ENCODE measurements at regions not wholly inside any gene's neighbourhood (a gene's known extent, or its start where the extent isn't known, plus 50 kb on each side); places are given as distances from the start of the nearest gene placed in this dataset.

- no peaks in the 10 kb centered on the region for H3K27me3 ChIP-seq (replicated peaks in 1 of 4; ENCODE audit: control insufficient read depth in 3 of 4, extremely low read depth in 1 of 4, insufficient read depth in 3 of 4, low read length in 3 of 4)
- no peak overlapping the region for H2AK5ac ChIP-seq (ENCODE audit: low read depth, low read length)
- H4K20me1 ChIP-seq (replicated peaks in 1 of 2; ENCODE audit: control insufficient read depth in 1 of 2, insufficient read depth in 2 of 2, low read length in 2 of 2) = no peaks in the 10 kb centered on the region
- H3K18ac ChIP-seq (ENCODE audit: extremely low read depth, low read length) = no peak overlapping the region
- H3K79me1 ChIP-seq (ENCODE audit: low read depth, low read length) = no peaks in the 10 kb centered on the region
- H4K8ac ChIP-seq (ENCODE audit: extremely low read depth, insufficient read depth, low read length) = no peak overlapping the region
- ChIA-PET POLR2A (ENCODE audit: partially characterized antibody) (no interaction called here), CTCF (ENCODE audit: partially characterized antibody) (interaction anchor here (1.3 to 2.3 kb wide), 2 partner anchors 10 to 114 kb away, joined by 3 to 5 read pairs; no protein-coding TSS in a partner anchor)
- H2BK12ac ChIP-seq (ENCODE audit: low read depth, low read length) = no peak overlapping the region
- H3K23me2 ChIP-seq (ENCODE audit: low read depth, low read length) = no peaks in the 10 kb centered on the region
- H3K9me3 ChIP-seq (ENCODE audit: insufficient read depth in 2 of 2, low read depth in 1 of 2, low read length in 1 of 2) = no peaks in the 10 kb centered on the region
- H3K4me2 ChIP-seq (ENCODE audit: insufficient read depth in 1 of 2, low read depth in 2 of 2, low read length in 2 of 2) = no peak overlapping the region
- no peak overlapping the region for H2AFZ ChIP-seq (ENCODE audit: low read length)
- H3K4ac ChIP-seq (replicated peaks; ENCODE audit: insufficient read length, low read depth, low read length) = no peak overlapping the region
- H3K79me2 ChIP-seq (ENCODE audit: control insufficient read depth in 1 of 2, insufficient read depth in 2 of 2, low read length in 2 of 2) = no peaks in the 10 kb centered on the region
- H2BK120ac ChIP-seq (replicated peaks; ENCODE audit: low read depth, low read length) = no peak overlapping the region
- no peak for DNase-seq (ENCODE audit: low read depth in 1 of 2, low spot score in 2 of 2)
- 87% methylated on average over 2 of the region's 2 CpGs; no CpG with 5 or more reads in 1 of the 2 experiments for WGBS, 2 experiments (ENCODE audit: extremely low coverage in 1 of 2, insufficient coverage in 1 of 2, insufficient read length in 1 of 2, insufficient replicate concordance in 2 of 2, low coverage in 1 of 2, low lambda C conversion rate in 2 of 2, missing lambda C conversion rate in 1 of 2)
- H3K4me3 ChIP-seq (ENCODE audit: extremely low read depth in 1 of 4, insufficient read depth in 2 of 4, low read depth in 3 of 4, low read length in 4 of 4) = no peak overlapping the region
- H2BK5ac ChIP-seq (ENCODE audit: low read depth, low read length) = no peak overlapping the region
- TF ChIP-seq RNF2 (IDR thresholded peaks at IDR 0.05; ENCODE audit: borderline replicate concordance, low read depth, low read length, missing control alignments, poor library complexity, severe bottlenecking) = no peak
- TF ChIP-seq SRF (IDR thresholded peaks at IDR 0.05; ENCODE audit: low read depth, low read length) = no peak
- TF ChIP-seq SP4 (IDR thresholded peaks at IDR 0.05; ENCODE audit: low read length) = no peak
- TF ChIP-seq SAP30 (IDR thresholded peaks at IDR 0.05; ENCODE audit: insufficient read depth, insufficient replicate concordance, low read length) = no peak
- no peak for TF ChIP-seq RFX5 (IDR thresholded peaks at IDR 0.05; ENCODE audit: borderline replicate concordance, low read depth, low read length)
- TF ChIP-seq SIN3A (conservative IDR thresholded peaks at IDR 0.05 in 1 of 2, IDR thresholded peaks at IDR 0.05 in 1 of 2; ENCODE audit: low read depth in 1 of 2, low read length in 2 of 2) = no peak
- TF ChIP-seq BRCA1 (IDR thresholded peaks at IDR 0.05; ENCODE audit: low read depth, low read length) = no peak
- TF ChIP-seq NRF1 (IDR thresholded peaks at IDR 0.05; ENCODE audit: low read depth, low read length) = no peak
- no peak for TF ChIP-seq TAF1 (IDR thresholded peaks at IDR 0.05; ENCODE audit: low read depth, low read length)
- no peak for TF ChIP-seq CHD2 (IDR thresholded peaks at IDR 0.05; ENCODE audit: low read length)
- no peak for TF ChIP-seq YY1 (IDR thresholded peaks at IDR 0.05; ENCODE audit: low read depth, low read length)
- no peak overlapping the region for H2BK20ac ChIP-seq (ENCODE audit: low read length)
- H3K27ac ChIP-seq (ENCODE audit: low read depth, low read length) = no peak overlapping the region
- no peak for FAIRE-seq
- no peak overlapping the region for H3K23ac ChIP-seq (ENCODE audit: insufficient read length)
- H3K56ac ChIP-seq (replicated peaks; ENCODE audit: insufficient read length, low read depth, low read length) = no peak overlapping the region
- H4K5ac ChIP-seq (ENCODE audit: insufficient read length, low read depth, low read length) = no peak overlapping the region
- no peak overlapping the region for H4K91ac ChIP-seq (replicated peaks; ENCODE audit: insufficient read length, low read length)
- no peaks in the 10 kb centered on the region for H3K36me3 ChIP-seq (ENCODE audit: control insufficient read depth in 2 of 4, insufficient read depth in 4 of 4, low read length in 3 of 4)
- H3K9ac ChIP-seq (replicated peaks in 1 of 4; ENCODE audit: extremely low read depth in 1 of 4, low read depth in 3 of 4, low read length in 3 of 4) = no peak overlapping the region
- no peak overlapping the region for H2BK15ac ChIP-seq (ENCODE audit: low read length)
- H3K14ac ChIP-seq (ENCODE audit: insufficient read length) = no peak overlapping the region
- peaks cover 0 to 2% (median 0%) of the 10 kb centered on the region in 4 experiments; a peak in 1 of 7 replicates for H3K4me1 ChIP-seq (replicated peaks in 1 of 4; ENCODE audit: control insufficient read depth in 3 of 4, insufficient read depth in 4 of 4, low read length in 3 of 4)
Observed at GRCh38 chr18:41858761-41859555, 96.1 kb upstream of the PIK3C3 start.

Measured in H1 (cell line).